ENCODE measurements at regions not wholly inside any gene's neighbourhood (a gene's known extent, or its start where the extent isn't known, plus 50 kb on each side); places are given as distances from the start of the nearest gene placed in this dataset.

GRCh38 chr9:27629425-27629824, 56.1 kb upstream of the C9orf72 start:
- TF ChIP-seq, protein P1, sequence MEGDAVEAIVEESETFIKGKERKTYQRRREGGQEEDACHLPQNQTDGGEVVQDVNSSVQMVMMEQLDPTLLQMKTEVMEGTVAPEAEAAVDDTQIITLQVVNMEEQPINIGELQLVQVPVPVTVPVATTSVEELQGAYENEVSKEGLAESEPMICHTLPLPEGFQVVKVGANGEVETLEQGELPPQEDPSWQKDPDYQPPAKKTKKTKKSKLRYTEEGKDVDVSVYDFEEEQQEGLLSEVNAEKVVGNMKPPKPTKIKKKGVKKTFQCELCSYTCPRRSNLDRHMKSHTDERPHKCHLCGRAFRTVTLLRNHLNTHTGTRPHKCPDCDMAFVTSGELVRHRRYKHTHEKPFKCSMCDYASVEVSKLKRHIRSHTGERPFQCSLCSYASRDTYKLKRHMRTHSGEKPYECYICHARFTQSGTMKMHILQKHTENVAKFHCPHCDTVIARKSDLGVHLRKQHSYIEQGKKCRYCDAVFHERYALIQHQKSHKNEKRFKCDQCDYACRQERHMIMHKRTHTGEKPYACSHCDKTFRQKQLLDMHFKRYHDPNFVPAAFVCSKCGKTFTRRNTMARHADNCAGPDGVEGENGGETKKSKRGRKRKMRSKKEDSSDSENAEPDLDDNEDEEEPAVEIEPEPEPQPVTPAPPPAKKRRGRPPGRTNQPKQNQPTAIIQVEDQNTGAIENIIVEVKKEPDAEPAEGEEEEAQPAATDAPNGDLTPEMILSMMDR (IDR thresholded peaks at IDR 0.05): no peak
- TF ChIP-seq POLR2A (IDR thresholded peaks at IDR 0.05): no peak
- no peak for TF ChIP-seq POLR2AphosphoS5 (IDR thresholded peaks at IDR 0.05)

Measured in prostate gland (tissue), 2 donors.